Right forelimb (tissue), 1 donor: ENCODE measurements at regions not wholly inside any gene's neighbourhood (a gene's known extent, or its start where the extent isn't known, plus 50 kb on each side); places are given as distances from the start of the nearest gene placed in this dataset.
"Not testable (repeated sequence)": the region's sequence is repeated elsewhere in the genome, so short reads cannot be mapped to it uniquely, and the experiment has no call there.

Source experiments
- DNase-seq: peaks from one replicate; pipeline ENCODE4 v3.0.0-alpha.2; 2018

DNA sequence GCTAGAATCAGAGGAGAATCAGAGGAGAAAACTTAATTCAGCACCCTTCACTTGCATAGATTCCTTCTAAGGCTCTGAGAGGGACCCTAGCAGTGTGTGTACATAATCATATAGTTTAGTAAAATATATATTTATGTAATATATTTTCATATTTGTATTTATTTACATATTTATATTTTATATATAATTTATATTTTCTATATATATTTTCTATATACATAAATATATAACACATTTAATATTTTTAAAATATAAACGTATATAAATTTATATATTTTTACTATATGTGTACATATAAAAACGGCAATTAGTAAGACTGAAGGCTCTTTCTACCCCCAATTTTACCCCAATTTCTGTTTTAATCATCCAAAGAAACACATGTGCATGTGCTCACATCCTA lies 80.3 kb downstream of the NXPE2 start:
- no peak for DNase-seq

DNA sequence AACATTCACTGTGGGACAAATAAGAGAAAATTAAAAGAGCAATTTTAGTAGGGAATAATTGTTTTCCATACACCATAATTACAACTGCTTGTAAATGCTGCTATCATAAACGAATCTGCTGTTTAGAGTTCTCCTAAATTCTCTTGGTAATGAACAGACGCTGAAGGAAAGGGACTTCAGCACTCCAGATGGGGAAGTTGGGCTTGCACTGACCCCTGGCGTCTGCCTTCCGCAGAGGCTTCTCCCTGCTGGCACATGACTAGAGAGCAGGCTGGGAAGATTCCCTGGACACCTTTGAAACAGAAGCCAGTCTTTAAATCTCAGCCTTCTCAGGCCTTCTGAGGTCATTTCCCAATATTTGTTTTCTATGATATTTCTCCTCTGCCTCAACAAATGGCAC lies 84.1 kb downstream of the NXPE2 start:
- peak; percentile 79 for DNase-seq

DNA sequence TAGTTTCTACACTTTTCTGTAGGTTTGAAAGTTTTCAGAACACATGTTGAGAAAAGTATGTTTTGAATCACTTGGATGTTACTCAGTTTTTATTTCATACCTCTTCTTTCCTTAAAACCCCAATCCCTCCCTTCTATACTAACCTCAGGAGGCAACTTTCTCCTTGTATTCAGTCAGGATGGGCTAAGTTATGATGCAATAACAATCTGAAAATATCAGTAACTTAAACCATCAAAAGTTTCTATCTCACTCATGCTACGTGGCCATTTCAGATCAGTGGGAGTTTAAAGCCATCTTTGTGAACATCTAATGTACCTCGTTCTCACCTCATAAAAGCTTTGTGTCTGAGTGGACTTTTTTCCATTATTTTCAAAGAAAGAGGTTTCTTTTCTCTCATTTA lies 86.2 kb downstream of the NXPE2 start:
- no peak for DNase-seq

DNA sequence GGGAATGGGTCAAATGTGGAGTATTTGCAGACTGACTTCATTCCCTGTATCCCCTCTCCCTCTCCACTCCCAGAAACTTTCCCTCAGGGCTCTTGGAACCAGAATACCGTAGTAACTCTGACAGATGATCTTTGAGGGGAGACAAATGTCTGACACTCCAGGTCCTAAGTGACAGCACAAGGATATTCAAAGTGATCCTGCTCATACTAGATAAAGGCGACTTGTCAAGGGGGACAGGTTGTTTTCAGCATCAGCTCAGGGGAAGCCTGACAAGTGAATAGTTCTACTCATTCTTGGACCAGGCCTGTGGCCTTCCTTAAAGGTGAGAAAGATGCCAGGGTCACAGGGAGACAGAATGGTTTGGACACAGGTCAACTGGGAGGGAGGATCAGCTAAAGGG lies 92.8 kb downstream of the NXPE2 start:
- no peak for DNase-seq

DNA sequence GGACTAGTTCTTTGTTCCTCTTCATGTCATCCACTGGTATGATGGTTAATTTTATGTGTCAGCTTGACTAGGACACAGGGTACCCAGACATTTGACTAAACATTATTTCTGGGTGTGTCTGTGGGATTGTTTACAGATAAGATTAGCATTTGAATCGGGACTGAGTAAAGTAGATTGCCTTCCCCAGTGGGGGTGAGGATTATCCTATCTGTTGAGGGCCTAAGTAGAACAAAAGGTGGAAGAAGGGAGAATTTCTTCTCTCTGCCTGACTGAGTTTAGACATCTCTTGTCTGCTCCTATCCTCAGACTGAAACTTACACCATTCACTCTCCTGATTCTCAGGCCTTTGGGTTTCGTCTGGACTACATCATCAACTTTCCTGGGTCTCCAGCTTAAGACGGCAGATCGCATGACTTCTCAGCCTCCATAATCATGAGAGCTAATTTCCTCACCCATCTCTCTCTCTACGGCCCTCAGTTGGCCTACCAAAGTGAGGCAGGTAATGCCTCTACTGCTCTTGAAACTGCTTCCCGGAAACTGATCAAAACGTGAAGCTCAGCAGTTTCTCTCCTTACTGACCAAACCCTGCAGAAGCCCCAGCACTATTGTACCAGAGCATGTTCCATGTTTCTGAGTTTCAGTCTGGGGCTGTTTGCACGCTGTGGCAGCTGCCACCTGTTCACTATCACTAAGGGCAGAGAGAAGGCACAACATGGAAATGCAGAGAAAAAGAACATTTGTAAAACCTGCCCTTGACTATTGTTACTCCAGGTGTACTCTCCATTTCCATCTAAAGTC lies 95.4 kb downstream of the NXPE2 start:
- DNase-seq: no peak

DNA sequence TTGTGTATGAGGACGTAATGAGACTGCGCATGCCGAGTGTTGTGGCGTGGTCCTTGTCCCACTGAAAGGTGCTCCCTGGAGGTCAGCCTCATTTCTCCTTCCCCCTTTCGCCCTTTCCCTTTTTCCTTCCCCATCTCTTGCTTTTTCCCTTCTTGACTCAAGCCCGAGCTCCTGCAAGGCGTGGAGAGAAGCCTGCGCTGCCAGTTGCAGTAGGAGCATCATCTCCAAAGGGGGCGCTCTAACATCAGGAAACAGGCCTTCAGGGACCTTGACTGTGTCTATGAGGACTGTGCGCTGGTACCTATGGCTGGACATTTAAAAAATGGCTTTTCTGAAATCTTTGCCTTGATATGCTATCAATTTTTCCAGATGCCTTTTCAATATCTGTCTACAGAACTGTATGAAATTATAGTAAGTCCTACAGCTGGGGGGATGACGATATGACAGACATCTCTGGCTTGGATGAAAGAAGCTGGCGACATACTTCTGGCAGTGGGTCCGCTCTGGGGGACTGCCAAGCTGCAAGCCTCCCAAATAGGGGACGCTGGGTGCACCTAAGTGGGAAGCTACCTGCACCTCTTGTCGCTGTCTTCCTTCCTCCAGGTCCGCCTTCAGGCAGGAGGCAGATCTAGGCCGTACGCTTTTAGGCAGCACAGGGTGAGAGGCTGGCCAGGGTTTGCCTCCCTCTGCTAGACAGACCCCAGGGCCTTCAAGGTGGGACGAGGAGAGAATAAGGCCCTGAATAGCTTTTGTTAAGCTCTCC lies 96.5 kb downstream of the NXPE2 start:
- DNase-seq: peak; percentile 73

DNA sequence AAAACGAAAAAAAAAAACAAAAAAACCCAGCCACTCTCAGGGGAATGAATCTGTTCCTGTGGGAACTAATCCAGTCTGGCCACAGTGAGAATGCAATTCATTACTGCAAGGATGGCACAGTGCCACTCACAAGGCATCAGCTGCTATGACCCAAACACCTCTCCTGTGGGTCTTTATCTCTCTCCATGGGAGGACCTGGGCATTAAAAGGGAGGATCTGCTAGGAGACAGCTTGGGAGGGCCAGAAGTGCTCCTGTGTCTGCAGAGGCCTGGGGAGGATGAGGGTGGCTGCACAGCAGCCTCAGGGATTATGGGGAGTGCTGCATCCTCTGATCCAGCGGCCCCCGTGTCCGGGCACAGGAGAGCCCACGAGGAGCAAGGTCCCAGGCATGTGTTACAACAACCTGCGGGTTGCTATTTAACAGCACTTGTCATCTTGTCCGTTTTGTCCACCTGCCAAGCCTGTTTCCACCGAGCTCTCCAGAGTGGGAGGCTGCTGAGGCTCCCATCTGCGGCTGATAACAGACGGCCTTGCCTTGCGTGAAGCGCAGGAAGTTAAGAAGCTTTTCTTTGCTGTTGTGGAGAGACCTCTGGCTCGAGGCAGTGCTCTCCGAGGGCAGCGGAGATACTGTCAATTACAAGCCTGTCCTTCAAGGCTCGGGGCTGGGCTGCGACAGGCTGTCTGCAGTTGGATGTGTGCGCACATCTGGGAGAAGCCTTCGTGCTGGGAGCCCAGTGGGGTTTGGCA lies 97.7 kb downstream of the NXPE2 start:
- no peak for DNase-seq

DNA sequence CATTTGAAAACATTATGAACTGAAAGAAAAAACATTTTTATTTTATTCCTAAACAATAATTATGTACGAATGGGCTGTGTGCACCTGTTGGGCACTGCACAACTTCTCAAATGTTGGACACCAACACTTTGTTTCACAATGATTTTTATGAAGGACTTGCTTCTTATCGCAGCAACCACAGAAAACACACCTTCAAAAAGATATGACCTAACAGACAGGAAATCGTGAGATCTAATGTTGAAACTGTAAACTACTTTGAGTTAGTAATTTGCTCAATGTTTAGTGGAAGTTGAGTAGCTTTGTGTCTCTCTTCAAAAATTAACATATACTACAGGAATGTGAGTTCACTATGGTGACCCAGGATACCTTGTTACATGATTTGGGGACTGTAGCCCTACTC lies 98.6 kb downstream of the NXPE2 start:
- no peak for DNase-seq

DNA sequence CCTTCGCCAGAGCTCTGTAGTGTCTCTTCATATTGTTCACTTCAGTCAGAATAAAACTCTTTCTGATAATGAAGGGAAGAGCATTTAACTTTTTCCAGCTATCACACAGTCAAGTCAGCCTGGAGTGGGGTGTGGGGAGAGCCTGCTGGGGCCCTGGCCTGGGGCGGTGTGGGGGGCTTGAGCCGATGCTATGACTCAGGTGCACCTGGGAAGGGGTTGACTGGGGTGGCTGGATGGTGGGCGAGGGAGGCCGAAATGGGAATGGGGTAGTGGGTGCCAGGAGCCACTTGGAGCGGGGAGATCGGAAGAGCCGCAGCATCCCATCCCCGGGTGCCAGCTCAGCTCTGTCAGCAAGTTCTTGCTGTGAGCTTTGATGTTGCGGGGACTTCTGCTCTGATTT lies 100.9 kb downstream of the NXPE2 start:
- DNase-seq: no peak

DNA sequence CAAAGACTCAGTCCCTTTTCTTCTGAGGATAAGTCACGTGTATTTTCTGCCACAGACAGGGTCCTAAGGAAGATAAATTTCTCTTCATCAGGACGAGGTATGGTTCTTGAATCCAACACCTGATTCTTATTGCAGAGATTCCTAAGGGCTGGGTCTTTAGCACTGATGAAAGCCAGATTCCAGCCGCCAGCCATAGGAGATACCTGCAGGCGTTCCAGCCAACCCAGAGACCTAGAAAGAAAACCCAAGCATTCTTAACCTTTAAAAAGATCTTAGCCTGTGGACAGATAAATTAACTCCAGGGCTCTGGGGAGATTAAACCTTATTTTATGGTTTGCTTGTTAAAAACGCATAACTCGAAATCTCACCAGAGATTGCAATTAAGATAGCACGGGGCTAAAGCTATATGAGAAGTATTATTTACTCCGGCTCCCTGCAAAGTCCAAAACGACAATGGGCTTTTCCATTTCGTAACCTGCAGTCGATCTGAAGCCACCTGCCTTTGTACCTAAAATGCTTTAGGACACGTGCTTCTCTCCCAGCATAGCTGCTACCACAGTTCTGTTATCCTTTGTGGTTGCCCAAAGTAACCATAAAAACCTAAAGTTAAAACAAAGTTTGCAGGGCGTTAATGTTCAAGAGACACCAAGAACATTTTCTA lies 104.5 kb downstream of the NXPE2 start:
- no peak for DNase-seq

DNA sequence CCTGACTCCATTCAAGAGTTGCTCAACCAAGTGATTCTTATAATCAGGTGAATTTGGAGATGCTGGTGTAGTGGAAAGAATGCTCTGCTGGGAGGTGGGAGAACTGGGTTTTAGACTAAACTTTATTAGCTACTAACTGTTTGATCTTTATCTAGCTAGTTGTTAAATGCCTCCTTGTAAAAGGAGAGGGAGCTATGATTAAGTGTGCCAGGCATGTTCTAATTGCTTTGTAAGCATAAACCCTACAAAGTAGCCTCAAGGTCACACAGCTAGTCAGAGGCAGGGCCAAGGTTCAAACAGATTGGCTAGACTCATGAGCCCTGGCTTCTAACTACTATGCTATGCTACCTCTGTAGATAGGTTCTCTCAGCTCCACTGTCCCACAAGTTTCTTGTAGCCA lies 105.5 kb downstream of the NXPE2 start:
- DNase-seq: no peak

DNA sequence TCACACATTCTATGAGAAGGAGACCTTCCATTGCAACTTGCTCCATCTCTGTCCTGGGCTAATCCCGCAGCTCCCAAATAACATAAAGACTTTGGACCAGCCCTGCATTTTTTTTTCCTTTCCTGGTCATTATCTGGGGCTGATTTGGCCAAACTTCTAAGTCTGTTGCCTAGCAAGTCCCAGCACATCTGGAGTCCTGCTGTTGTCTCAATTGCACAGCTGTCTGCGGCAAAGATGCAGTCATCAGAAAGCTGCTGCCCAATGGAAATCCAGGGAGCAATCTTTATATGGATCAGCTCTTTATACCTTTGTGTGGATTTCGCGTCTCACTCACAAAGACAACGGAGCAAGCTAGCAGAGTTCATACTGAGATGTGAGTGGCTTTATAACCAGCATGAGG lies 105.9 kb downstream of the NXPE2 start:
- DNase-seq: no peak

DNA sequence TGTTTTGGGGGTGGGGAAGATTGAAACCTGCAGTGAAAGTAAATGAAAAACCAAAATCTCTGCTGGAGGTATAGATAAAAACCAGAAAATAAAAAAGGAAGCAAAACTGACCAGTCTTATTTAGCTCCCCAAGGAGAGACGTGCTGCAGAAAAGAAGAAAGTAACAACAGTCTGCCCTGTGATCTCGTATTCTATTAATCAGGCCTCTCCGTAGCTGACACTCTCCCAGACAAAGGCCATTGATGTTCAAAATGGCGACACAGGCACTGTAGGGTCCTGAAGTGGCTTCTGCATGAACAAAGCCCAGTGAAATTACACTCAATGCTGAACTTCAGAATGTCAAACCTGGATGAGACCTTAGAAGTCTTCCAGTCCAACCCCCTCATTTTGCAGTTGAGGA lies 106.6 kb downstream of the NXPE2 start:
- DNase-seq: no peak

DNA sequence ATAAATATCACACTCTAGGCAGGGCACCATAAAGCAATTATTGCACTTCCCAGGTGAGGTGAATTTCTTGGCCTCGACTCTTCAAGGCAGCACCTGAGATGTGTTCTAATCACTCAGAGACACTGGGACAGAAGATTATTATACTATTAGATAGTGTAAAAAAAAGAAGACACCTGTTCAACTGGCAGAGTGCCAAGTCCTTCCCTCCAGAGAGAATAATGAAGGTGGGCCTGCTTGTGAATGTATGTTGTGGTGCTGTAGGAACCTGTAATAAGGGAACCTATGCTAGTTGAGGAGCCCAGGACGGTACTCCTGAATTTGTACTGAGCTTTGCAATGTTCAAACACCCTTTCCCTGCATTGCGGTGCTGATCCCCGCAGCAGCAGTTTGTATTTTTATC lies 107.5 kb downstream of the NXPE2 start:
- DNase-seq: no peak

DNA sequence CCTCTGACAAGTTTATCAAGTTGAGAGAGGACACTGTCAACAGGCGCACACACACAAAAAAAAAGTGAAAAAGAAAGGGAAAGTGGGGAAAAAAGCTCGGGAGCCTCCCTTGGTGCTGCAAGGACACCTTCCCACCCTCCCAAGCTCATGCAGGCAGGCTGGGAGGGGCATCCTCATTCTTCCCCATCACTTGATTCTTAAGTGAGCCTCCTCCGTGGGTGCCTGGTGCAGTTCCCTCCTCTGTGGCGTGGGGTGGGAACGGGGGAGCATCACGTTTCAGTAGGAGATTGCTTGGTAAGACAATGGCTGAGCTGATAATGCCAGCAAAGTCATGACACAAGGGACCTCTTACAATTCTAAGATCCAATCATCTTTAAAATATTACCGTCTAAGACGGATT lies 108.8 kb downstream of the NXPE2 start:
- no peak for DNase-seq

DNA sequence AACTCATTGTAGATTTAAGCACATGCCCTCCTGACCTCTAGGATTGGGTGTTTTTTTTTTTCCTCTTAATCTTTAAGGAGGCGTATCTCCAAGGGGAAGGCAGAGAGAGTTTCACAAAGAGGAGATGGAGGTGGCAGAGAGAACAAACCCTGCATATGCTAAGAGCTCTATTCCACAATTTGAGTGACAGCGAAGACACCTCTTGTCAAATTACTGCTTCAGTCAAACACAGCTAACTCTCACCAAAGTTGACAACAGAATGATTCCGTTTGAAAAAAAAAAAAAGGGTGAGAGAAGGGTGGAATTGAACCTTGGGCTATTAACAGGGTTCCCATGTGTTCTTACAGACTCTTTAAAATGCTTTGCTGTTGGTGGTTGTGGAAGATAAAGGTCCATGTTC lies 112.6 kb downstream of the NXPE2 start:
- no peak for DNase-seq

DNA sequence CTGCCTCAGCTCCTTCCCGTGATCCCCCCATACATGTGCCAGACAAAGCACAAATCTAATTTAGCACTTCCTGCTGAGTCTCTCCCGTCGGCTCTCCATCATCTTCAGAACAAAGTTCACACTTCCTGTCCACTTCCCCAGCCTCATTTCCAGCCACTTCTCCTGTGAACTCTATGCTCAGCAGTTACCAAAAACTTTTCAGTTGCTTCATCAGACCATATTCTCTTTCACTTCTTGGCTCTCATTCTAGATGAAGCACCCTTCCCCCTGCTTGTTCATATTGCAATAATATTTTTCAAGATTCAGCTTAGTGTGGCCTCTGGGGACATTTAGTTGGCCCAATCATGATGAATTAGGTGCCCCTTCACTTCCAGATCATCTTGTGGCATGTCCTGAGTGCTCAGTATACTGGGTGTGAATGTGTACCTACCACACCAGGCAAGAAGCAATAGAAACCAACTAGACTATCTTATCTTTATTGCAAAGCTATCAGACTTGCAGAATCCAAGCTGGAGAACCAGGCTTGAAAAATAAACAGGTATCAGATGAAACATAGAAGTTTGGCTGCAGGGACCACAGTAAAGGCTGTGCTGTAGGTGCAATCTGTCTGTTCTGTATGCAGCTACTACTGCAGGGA lies 115.8 kb downstream of the NXPE2 start:
- DNase-seq: no peak

DNA sequence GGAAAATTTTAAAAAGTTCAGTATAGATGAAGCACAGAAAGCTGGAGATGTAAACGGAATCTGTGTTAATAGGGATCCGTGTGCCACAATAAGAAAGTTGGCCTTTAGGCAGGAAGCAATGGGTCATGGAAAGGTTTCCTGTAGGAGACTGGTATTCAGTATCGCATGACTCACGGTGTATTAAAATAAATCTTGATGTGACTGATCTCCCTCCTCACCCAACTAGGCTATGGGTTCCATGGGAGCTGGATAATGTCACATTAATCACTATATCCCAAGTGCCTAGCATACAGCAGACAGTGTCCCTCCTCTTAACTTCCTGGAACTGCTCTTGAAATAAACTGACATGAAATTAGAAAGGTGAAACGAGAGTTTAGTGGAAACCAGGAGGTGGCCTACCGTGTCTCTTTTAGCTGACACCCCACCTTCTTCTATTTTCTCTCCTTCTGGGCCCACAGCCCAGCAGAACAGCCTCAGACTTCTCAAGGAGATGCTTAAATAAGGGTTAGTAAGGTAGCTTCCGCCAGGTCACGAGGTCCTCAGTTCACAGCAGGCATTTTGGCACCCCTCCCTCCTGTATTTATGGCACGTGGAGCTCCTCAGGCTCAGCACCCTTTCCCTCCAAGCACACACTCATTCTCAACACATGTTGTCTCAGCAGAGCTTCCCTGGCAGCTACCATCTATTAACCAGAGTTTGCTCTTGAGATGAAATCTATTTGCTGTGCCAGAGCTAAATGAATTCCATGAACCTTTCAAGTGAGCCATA lies 118.8 kb downstream of the NXPE2 start:
- no peak for DNase-seq

DNA sequence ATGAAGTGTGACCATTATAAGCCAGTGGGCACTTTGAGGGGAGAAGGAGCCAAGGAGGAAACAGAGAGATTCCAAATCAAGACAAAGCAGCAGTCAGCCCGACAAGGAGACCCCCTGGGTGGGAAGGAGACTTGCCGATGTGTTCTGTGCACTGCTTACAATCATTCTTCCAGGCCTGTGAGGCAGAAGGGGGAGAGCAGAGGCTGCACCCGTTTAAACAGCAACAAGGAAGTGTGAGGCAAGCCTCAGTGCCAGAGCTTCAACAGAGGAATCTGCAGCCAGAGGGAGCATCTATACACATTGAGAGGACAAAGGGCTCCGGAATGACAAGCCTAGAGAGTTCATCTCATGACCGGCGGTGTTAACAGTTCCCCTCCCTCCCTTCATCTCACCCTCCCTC lies 121.1 kb downstream of the NXPE2 start:
- DNase-seq: no peak

DNA sequence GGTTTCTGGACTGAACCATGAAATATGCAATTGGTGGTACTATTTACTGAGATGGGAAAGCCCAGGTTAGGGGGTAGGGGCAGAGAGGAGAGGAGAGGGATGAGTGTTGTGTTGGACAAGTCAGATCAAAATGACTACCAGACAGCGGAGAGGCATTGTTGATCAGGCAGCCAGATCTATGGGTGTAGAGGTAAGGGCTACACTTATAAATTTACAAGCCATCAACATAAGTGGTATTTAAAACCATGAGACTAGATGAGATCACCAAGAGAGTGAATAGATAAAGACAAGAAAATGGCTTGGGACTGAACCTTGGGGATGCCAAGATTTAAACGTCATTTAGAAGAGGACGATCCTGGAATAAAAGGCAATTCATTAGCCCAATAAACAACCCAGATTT lies 123.4 kb downstream of the NXPE2 start:
- DNase-seq: no peak

DNA sequence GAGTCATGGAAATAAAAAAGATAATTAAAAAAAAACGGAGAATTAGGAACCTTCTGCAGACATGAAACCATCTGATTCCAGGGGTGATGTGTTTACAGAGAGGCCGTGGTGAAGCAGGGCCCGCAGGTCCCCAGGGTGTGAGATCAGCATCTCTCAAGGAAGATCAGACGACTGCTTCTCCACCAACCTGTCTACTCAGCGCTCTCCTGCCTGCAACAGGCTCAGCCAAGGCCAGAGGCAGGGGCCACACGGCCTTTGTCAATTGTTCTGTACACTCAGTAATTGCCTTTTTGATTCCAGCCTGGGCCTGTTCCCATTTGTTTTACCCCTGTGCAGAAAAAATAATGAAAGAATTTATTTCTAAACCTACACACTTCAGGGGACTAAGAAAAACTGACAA lies 124.6 kb downstream of the NXPE2 start:
- no peak for DNase-seq

DNA sequence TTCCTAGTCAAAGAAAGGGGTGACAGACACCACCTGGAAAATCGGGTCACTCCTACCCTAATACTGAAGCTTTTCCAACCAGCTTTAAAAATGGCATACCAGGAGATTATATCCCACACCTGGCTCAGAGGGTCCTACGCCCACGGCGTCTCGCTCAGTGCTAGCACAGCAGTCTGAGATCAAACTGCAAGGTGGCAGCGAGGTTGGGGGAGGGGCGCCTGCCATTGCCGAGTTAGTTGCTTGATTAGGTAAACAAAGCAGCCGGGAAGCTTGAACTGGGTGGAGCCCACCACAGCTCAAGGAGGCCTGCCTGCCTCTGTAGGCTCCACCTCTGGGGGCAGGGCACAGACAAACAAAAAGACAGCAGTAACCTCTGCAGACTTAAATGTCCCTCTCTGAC lies 127.1 kb downstream of the NXPE2 start:
- not testable (repeated sequence) for DNase-seq
